Transverse colon (tissue), 3 donors: ENCODE measurements at regions not wholly inside any gene's neighbourhood (a gene's known extent, or its start where the extent isn't known, plus 50 kb on each side); places are given as distances from the start of the nearest gene placed in this dataset.

Experiments used
- CTCF ChIP-seq, 5 experiments: fragments of 200-600 bp in 3 of 5; fragments of 450-650 bp in 2 of 5; sonication (generic) in 3 of 5; IDR thresholded peaks; 1 replicate in 2 of 5; 2 replicates in 3 of 5; pipeline ENCODE4 v1.5.1; 2016 to 2017; ENCODE audit warnings: antibody characterized with exemption in 5 of 5, inconsistent platforms in 3 of 5, mild to moderate bottlenecking in 2 of 5, moderate library complexity in 1 of 5
- POLR2A ChIP-seq: fragments of 450-650 bp; IDR thresholded peaks from one replicate; pipeline ENCODE4 v1.6.1; 2016; ENCODE audit warnings: antibody characterized with exemption, mild to moderate bottlenecking, moderate library complexity

GRCh38 chr3:82506204-82506603, 744.8 kb upstream of the GBE1 start:
- TF ChIP-seq CTCF (IDR thresholded peaks at IDR 0.05), result no peak
- TF ChIP-seq POLR2A, result no peak
